ENCODE measurements at regions not wholly inside any gene's neighbourhood (a gene's known extent, or its start where the extent isn't known, plus 50 kb on each side); places are given as distances from the start of the nearest gene placed in this dataset.

DNA sequence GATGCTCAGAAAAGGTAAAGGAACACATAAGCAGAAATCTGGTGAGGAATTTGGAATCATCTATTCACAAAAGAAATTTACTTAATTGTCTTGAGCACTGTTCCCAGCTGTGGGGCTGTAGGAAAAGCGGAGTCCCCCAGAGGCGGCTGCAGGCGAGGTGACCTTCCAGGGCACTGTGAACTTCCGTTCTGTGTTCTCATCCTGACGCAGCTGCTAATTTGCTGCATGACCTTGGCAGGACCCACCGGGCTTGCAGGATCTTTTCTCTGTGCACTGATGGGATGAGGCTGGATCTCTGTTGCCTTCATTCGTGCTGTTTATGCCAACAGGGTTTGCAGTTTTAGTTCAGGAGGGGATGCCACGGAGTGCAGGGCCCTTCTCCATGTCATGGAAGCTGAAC is 301.9 kb upstream of the MYT1L start:
- Histone ChIP-seq H2BK15ac (ENCODE audit: low read depth, low read length) (no peak overlapping the region), H3K9ac (ENCODE audit: low read depth, low read length) (no peak overlapping the region), H3K4ac (ENCODE audit: low read depth, low read length) (no peak overlapping the region), H3K27ac (ENCODE audit: insufficient read depth, low read length) (no peak overlapping the region), H3K56ac (ENCODE audit: extremely low read depth, insufficient read depth, low read length) (no peak overlapping the region), H3K9me3 (ENCODE audit: control insufficient read depth, insufficient read depth, low read length) (peaks cover 44% of the 10 kb centered on the region), H3K9me1 (ENCODE audit: insufficient read depth, low read length) (no peaks in the 10 kb centered on the region), H2AK5ac (ENCODE audit: low read depth, low read length) (no peak overlapping the region), H2AFZ (replicated peaks; ENCODE audit: low read length, poor library complexity) (no peak overlapping the region), H2AK9ac (replicated peaks; ENCODE audit: low read depth, low read length, poor library complexity) (no peak overlapping the region), H2BK20ac (ENCODE audit: low read depth, low read length) (no peak overlapping the region), H3K14ac (replicated peaks; ENCODE audit: low read depth, low read length) (no peak overlapping the region), H3K4me3 (ENCODE audit: insufficient read depth, low read depth, low read length) (no peak overlapping the region), H3K27me3 (ENCODE audit: control insufficient read depth, insufficient read depth, low read length) (no peaks in the 10 kb centered on the region), H4K20me1 (ENCODE audit: insufficient read depth, low read length) (no peaks in the 10 kb centered on the region), H3K4me2 (ENCODE audit: low read depth, low read length) (no peak overlapping the region), H2BK5ac (ENCODE audit: low read depth, low read length, poor library complexity, severe bottlenecking) (no peak overlapping the region), H3K4me1 (ENCODE audit: control insufficient read depth, insufficient read depth, low read length) (no peaks in the 10 kb centered on the region), H4K8ac (ENCODE audit: low read depth in 2 of 2, low read length in 2 of 2) (no peak overlapping the region), H3K18ac (ENCODE audit: low read depth, low read length) (no peak overlapping the region), H3K36me3 (ENCODE audit: control insufficient read depth, insufficient read depth, low read length) (no peaks in the 10 kb centered on the region), H4K91ac (ENCODE audit: insufficient read depth, low read depth, low read length) (no peak overlapping the region), H3K23ac (ENCODE audit: low read depth, low read length) (no peak overlapping the region), H4K5ac (ENCODE audit: low read depth, low read length) (no peak overlapping the region), H3K79me1 (ENCODE audit: low read depth in 1 of 2, low read length in 2 of 2) (no peaks in the 10 kb centered on the region), H2BK120ac (ENCODE audit: low read depth, low read length) (no peak overlapping the region)
- intact Hi-C loops (cut with micrococcal nuclease), result no loop called here
- no TSS peak for BruUV-seq (replicated peaks)
- TF ChIP-seq RAD21 (IDR thresholded peaks at IDR 0.05; ENCODE audit: low read length) (no peak), MAZ (IDR thresholded peaks at IDR 0.05; ENCODE audit: borderline replicate concordance, low read depth, low read length) (no peak), RFX5 (IDR thresholded peaks at IDR 0.05; ENCODE audit: low read depth, low read length) (no peak), CEBPB (IDR thresholded peaks at IDR 0.05; ENCODE audit: low read depth, low read length) (no peak), MXI1 (IDR thresholded peaks at IDR 0.05; ENCODE audit: borderline replicate concordance, low read depth, low read length) (no peak), ELK1 (IDR thresholded peaks at IDR 0.05; ENCODE audit: borderline replicate concordance, low read depth, low read length) (no peak), FOS (IDR thresholded peaks at IDR 0.05; ENCODE audit: low read depth, low read length) (no peak), SMC3 (IDR thresholded peaks at IDR 0.05; ENCODE audit: low read depth, low read length) (no peak), MAFK (IDR thresholded peaks at IDR 0.05; ENCODE audit: low read depth, low read length) (no peak), BHLHE40 (IDR thresholded peaks at IDR 0.05; ENCODE audit: low read depth, low read length) (no peak), NFE2L2 (IDR thresholded peaks at IDR 0.05; ENCODE audit: low read depth, low read length) (no peak), CHD1 (IDR thresholded peaks at IDR 0.05; ENCODE audit: low read depth, low read length) (no peak)
- TF ChIP-seq, protein P1, sequence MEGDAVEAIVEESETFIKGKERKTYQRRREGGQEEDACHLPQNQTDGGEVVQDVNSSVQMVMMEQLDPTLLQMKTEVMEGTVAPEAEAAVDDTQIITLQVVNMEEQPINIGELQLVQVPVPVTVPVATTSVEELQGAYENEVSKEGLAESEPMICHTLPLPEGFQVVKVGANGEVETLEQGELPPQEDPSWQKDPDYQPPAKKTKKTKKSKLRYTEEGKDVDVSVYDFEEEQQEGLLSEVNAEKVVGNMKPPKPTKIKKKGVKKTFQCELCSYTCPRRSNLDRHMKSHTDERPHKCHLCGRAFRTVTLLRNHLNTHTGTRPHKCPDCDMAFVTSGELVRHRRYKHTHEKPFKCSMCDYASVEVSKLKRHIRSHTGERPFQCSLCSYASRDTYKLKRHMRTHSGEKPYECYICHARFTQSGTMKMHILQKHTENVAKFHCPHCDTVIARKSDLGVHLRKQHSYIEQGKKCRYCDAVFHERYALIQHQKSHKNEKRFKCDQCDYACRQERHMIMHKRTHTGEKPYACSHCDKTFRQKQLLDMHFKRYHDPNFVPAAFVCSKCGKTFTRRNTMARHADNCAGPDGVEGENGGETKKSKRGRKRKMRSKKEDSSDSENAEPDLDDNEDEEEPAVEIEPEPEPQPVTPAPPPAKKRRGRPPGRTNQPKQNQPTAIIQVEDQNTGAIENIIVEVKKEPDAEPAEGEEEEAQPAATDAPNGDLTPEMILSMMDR (conservative IDR thresholded peaks at IDR 0.05; ENCODE audit: low read depth, low read length), result no peak
- 33% methylated on average over 1 of the region's 8 CpGs; no CpG with 5 or more reads in 1 of the 2 experiments for WGBS, 2 experiments (ENCODE audit: extremely low coverage in 2 of 2, insufficient read length in 1 of 2)
- dilution Hi-C loops (cut with HindIII; ENCODE audit: low sequenced_read_pairs, unreplicated experiment), result no loop called here
- in situ Hi-C loops (cut with MboI; ENCODE audit: low sequenced_read_pairs), result no loop called here
- ATAC-seq (ENCODE audit: low read depth) (no peak), DNase-seq (no peak)
- CTCF ChIA-PET, result interaction anchor here (0.6 kb wide), 1 partner anchor 701 kb away, joined by 3 read pairs; no protein-coding TSS in a partner anchor
- POLR2A ChIA-PET (ENCODE audit: unreplicated experiment), result no interaction called here
